ENCODE measurements at regions not wholly inside any gene's neighbourhood (a gene's known extent, or its start where the extent isn't known, plus 50 kb on each side); places are given as distances from the start of the nearest gene placed in this dataset.

- TF ChIP-seq CTCF (IDR thresholded peaks at IDR 0.05) (no peak), REST (IDR thresholded peaks at IDR 0.05; ENCODE audit: insufficient read depth in 1 of 2, low read depth in 2 of 2, low read length in 1 of 2) (no peak), POLR2AphosphoS5 (IDR thresholded peaks at IDR 0.05; ENCODE audit: low read depth, low read length) (no peak), SIN3A (IDR thresholded peaks at IDR 0.05; ENCODE audit: borderline replicate concordance, insufficient read depth, low read depth, low read length) (no peak)
Measured at GRCh38 chr1:245058882-245059281, 95.9 kb upstream of the KIF26B start.
